Mesendoderm (in vitro differentiated cells): ENCODE measurements at regions not wholly inside any gene's neighbourhood (a gene's known extent, or its start where the extent isn't known, plus 50 kb on each side); places are given as distances from the start of the nearest gene placed in this dataset.
"Not testable (repeated sequence)": the region's sequence is repeated elsewhere in the genome, so short reads cannot be mapped to it uniquely, and the experiment has no call there.

Experiments
- DNase-seq: peaks from one replicate; pipeline ENCODE4 v3.0.0; 2013
- H2AK5ac ChIP-seq: 2 replicates; pipeline ENCODE4 v1.6.1; 2013; ENCODE audit warnings: low read length, inconsistent platforms
- H2BK120ac ChIP-seq: 2 replicates; pipeline ENCODE4 v1.6.1; 2013; ENCODE audit warnings: low read depth, mild to moderate bottlenecking, low read length, moderate library complexity, mixed read lengths
- H2BK15ac ChIP-seq: replicated peaks from 2 replicates; pipeline ENCODE4 v1.6.1; 2013; ENCODE audit warnings: low read depth, mild to moderate bottlenecking, moderate library complexity
- H2BK5ac ChIP-seq: 2 replicates; pipeline ENCODE4 v1.6.1; 2013; ENCODE audit warnings: low read length, inconsistent platforms
- H3K18ac ChIP-seq: 2 replicates; pipeline ENCODE4 v1.6.1; 2013; ENCODE audit warnings: mild to moderate bottlenecking, low read length, mixed read lengths
- H3K23ac ChIP-seq: one replicate; pipeline ENCODE4 v1.6.1; 2013; ENCODE audit warnings: low read length
- H3K27ac ChIP-seq: 2 replicates; pipeline ENCODE4 v1.5.1; 2013; ENCODE audit warnings: low read depth, mild to moderate bottlenecking, inconsistent platforms, low read length, moderate library complexity
- H3K27me3 ChIP-seq: 2 replicates; pipeline ENCODE4 v1.6.1; 2013; ENCODE audit warnings: low read length, control low read depth, mild to moderate bottlenecking, inconsistent platforms; ENCODE audit not compliant: insufficient read depth, poor library complexity
- H3K36me3 ChIP-seq: 2 replicates; pipeline ENCODE4 v1.6.1; 2013; ENCODE audit warnings: low read length, inconsistent platforms; ENCODE audit not compliant: control insufficient read depth, insufficient read depth
- H3K4ac ChIP-seq: one replicate; pipeline ENCODE4 v1.6.1; 2013; ENCODE audit warnings: low read depth, mild to moderate bottlenecking, low read length, moderate library complexity
- H3K4me1 ChIP-seq: 2 replicates; pipeline ENCODE4 v1.6.1; 2013; ENCODE audit warnings: low read depth, low read length, inconsistent platforms; ENCODE audit not compliant: control insufficient read depth
- H3K4me2 ChIP-seq: 2 replicates; pipeline ENCODE4 v1.6.1; 2013; ENCODE audit warnings: low read length
- H3K4me3 ChIP-seq: 2 replicates; pipeline ENCODE4 v1.5.1; 2013; ENCODE audit warnings: mild to moderate bottlenecking, low read length
- H3K56ac ChIP-seq: one replicate; pipeline ENCODE4 v1.6.1; 2013; ENCODE audit warnings: low read length
- H3K79me1 ChIP-seq: 2 replicates; pipeline ENCODE4 v1.6.1; 2013; ENCODE audit warnings: low read length, inconsistent platforms
- H3K79me2 ChIP-seq: 2 replicates; pipeline ENCODE4 v1.6.1; 2013; ENCODE audit warnings: mild to moderate bottlenecking, low read length; ENCODE audit not compliant: control insufficient read depth, insufficient read depth
- H3K9ac ChIP-seq: 2 replicates; pipeline ENCODE4 v1.6.1; 2013; ENCODE audit warnings: low read length, inconsistent platforms
- H4K5ac ChIP-seq: one replicate; pipeline ENCODE4 v1.6.1; 2013; ENCODE audit warnings: low read length
- H4K8ac ChIP-seq: one replicate; pipeline ENCODE4 v1.6.1; 2013; ENCODE audit warnings: low read depth, mild to moderate bottlenecking, control low read depth, low read length, moderate library complexity
- WGBS: extraction: QIAGEN DNeasy Blood & Tissue Kit; methylation state at CpG from one replicate; pipeline ENCODE4 v1.1.7; 2013; ENCODE audit warnings: low lambda C conversion rate, missing lambda C conversion rate; ENCODE audit not compliant: insufficient coverage; ENCODE audit errors: extremely low coverage; 5-methylcytosine and 5-hydroxymethylcytosine counted together

DNA sequence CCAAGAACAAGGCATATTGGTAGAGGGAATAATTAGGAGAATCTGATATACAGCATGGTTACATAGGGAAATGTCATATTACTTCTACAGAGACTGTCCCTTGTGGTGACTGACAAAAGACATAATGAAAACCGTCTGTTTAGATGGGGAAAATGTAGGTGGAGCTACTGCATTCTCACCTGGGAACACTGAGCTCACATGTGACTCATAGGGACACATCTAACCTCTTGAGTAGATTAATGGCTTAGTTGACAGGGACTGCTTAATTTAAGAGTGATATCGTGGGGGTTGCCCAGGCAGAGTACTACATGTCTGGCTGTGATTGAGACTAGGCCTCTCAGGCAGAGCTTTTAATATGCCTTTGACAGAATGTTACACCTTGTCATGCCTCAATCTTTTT, 235.3 kb upstream of the ZFP64 start:
- H2AK5ac ChIP-seq, result no peak overlapping the region

DNA sequence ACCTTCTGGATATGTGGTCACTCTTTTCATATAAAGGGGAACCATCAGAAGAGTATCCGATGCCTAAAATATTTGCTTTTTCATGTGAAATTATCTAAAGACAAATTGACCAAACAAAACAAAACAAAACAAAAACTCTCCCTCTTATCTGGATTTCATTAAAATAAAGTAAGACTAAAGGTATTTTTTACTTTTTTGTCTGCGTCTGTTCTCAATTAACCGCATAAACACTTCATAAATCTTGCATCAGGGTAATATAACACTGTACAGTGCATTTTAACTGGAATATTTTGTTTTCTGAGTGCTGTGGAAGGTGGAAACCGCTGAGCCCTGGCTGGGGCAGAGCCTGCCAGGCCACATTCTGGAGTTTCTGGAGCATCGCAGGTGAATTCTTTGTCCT, 234.1 kb upstream of the ZFP64 start:
- Histone ChIP-seq H4K8ac (no peak overlapping the region), H3K27me3 (no peaks in the 10 kb centered on the region), H3K4ac (no peak overlapping the region), H3K23ac (no peak overlapping the region), H2BK120ac (no peak overlapping the region), H4K5ac (no peak overlapping the region), H3K36me3 (no peaks in the 10 kb centered on the region), H3K79me1 (no peaks in the 10 kb centered on the region), H2BK15ac (no peak overlapping the region), H3K9ac (no peak overlapping the region), H3K27ac (no peak overlapping the region), H3K56ac (no peak overlapping the region), H3K4me3 (no peak overlapping the region), H2BK5ac (no peak overlapping the region), H3K4me2 (no peak overlapping the region), H2AK5ac (no peak overlapping the region), H3K79me2 (no peaks in the 10 kb centered on the region), H3K18ac (no peak overlapping the region), H3K4me1 (no peaks in the 10 kb centered on the region)
- WGBS, result no CpG with 5 or more reads among the region's 5 CpGs
- no peak for DNase-seq

More for the DNA sequence above, 235.3 kb upstream of the ZFP64 start:
- no peak overlapping the region for H3K9ac ChIP-seq
- H3K27me3 ChIP-seq, result no peaks in the 10 kb centered on the region
- peak; percentile 16 for DNase-seq
- no peaks in the 10 kb centered on the region for H3K36me3 ChIP-seq
- H3K4me3 ChIP-seq, result no peak overlapping the region
- H3K56ac ChIP-seq, result no peak overlapping the region
- WGBS, result no CpG with 5 or more reads among the region's 2 CpGs
- no peak overlapping the region for H4K5ac ChIP-seq
- H3K27ac ChIP-seq, result no peak overlapping the region
- H3K79me1 ChIP-seq, result no peaks in the 10 kb centered on the region
- H3K4me2 ChIP-seq, result no peak overlapping the region
- H2BK120ac ChIP-seq, result no peak overlapping the region
- no peaks in the 10 kb centered on the region for H3K79me2 ChIP-seq
- no peaks in the 10 kb centered on the region for H3K4me1 ChIP-seq
- no peak overlapping the region for H4K8ac ChIP-seq
- no peak overlapping the region for H2BK15ac ChIP-seq
- no peak overlapping the region for H3K4ac ChIP-seq
- H3K23ac ChIP-seq, result no peak overlapping the region
- no peak overlapping the region for H3K18ac ChIP-seq
- no peak overlapping the region for H2BK5ac ChIP-seq

DNA sequence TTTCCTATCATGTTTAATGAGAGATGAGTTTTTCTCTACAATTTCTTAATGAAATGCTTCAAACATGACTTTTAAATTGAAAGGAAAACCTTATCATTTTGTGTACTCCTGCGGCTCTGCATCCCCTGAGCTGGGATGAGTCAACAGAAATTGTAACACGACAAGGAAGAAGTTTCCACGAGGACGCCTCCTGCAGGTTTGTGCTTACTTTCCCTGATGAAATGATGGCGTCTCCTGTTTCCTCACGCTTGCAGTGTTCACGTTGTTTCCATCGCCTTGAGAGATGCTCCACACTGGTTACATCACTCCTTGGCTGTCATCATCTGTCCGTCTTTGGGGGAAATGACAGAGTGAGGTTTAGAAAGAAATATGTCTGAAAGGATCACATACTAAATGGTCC, 233.7 kb upstream of the ZFP64 start:
- Histone ChIP-seq H3K4me3 (no peak overlapping the region), H4K5ac (no peak overlapping the region), H3K4me2 (no peak overlapping the region), H3K18ac (no peak overlapping the region), H3K4ac (no peak overlapping the region), H3K9ac (no peak overlapping the region), H3K79me1 (no peaks in the 10 kb centered on the region), H2BK15ac (no peak overlapping the region), H3K27me3 (no peaks in the 10 kb centered on the region), H2BK120ac (no peak overlapping the region), H3K4me1 (no peaks in the 10 kb centered on the region), H3K23ac (no peak overlapping the region), H2BK5ac (no peak overlapping the region), H3K79me2 (no peaks in the 10 kb centered on the region), H3K36me3 (no peaks in the 10 kb centered on the region), H3K27ac (no peak overlapping the region), H3K56ac (no peak overlapping the region), H2AK5ac (no peak overlapping the region), H4K8ac (no peak overlapping the region)
- DNase-seq, result peak; percentile 28
- WGBS, result no CpG with 5 or more reads among the region's 9 CpGs

DNA sequence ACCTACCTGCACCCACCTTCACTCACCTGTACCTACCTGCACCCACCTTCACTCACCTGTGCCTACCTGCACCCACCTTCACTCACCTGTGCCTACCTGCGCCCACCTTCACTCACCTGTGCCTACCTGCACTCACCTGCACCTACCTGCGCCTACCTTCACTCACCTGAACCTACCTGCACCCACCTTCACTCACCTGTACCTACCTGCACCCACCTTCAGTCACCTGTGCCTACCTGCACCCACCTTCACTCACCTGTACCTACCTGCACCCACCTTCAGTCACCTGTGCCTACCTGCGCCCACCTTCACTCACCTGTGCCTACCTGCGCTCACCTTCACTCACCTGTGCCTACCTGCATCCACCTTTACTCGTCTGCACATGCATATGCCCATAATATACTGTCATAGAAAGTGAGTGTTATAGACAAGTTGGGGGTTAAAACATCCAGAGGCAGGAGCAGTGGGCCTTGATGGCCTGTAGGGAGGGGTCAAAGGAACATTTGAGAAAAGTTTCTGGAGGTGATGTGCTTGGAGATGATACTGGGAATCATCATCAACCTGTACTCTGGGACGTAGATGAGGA, 232.9 kb upstream of the ZFP64 start:
- H2AK5ac ChIP-seq, H2BK120ac ChIP-seq, H3K4me1 ChIP-seq, H3K4me3 ChIP-seq, DNase-seq, H3K27me3 ChIP-seq, H3K4ac ChIP-seq, H3K4me2 ChIP-seq, H3K27ac ChIP-seq, H2BK5ac ChIP-seq, H3K9ac ChIP-seq, H3K56ac ChIP-seq, H4K5ac ChIP-seq, H3K18ac ChIP-seq, H3K79me1 ChIP-seq, H4K8ac ChIP-seq, H3K36me3 ChIP-seq, H3K79me2 ChIP-seq, H2BK15ac ChIP-seq, H3K23ac ChIP-seq: not testable (repeated sequence)
- no CpG with 5 or more reads among the region's 6 CpGs for WGBS

DNA sequence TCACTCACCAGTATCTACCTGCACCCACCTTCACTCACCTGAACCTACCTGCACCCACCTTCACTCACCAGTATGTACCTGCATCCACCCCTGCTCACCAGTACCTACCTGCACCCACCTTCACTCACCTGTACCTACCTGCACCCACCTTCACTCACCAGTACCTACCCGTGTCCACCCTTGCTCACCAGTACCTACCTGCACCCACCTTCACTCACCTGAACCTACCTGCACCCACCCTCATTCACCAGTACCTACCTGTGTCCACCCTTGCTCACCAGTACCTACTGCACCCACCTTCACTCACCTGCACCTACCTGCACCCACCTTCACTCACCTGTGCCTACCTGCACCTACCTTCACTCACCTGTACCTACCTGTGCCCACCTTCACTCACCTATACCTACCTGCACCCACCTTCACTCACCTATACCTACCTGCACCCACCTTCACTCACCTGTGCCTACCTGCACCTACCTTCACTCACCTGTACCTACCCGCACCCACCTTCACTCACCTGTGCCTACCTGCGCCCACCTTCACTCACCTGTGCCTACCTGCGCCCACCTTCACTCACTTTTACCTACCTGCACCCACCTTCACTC, 232.1 kb upstream of the ZFP64 start:
- WGBS, result no CpG with 5 or more reads among the region's 4 CpGs
- H3K4me2 ChIP-seq, H2BK15ac ChIP-seq, H4K5ac ChIP-seq, H3K4me3 ChIP-seq, H3K23ac ChIP-seq, H4K8ac ChIP-seq, H3K4me1 ChIP-seq, H3K79me1 ChIP-seq, H3K18ac ChIP-seq, H2BK5ac ChIP-seq, H3K4ac ChIP-seq, H2BK120ac ChIP-seq, H3K79me2 ChIP-seq, H3K27me3 ChIP-seq, H3K56ac ChIP-seq, H3K9ac ChIP-seq, H3K36me3 ChIP-seq, H2AK5ac ChIP-seq, DNase-seq, H3K27ac ChIP-seq: not testable (repeated sequence)
